HCT116 (cell line): ENCODE measurements at regions not wholly inside any gene's neighbourhood (a gene's known extent, or its start where the extent isn't known, plus 50 kb on each side); places are given as distances from the start of the nearest gene placed in this dataset.

Experiments
- ATAC-seq: fragments of 200-7000 bp; cut with Tn5 transposase; 2 replicates; pipeline ENCODE4 v1.9.1; 2020; ENCODE audit warnings: mild to moderate bottlenecking, moderate library complexity
- BruUV-seq: library from RNA; stranded (reverse); fragments of 400-500 nt; replicated peaks from 2 replicates; lab custom pipeline; 2021; lab: Mats Ljungman, UMichigan
- CTCF ChIA-PET: fragments of 300-600 bp; sonication (Branson Sonifier 250); formaldehyde crosslinking; loops from one replicate; lab custom pipeline; 2021; ENCODE audit warnings: antibody characterized with exemption; lab: Charles Lee
- POLR2A ChIA-PET: fragments of 300-600, 350-600 bp; sonication (Branson Sonifier 250); formaldehyde crosslinking; loops from one replicate; lab custom pipeline; 2021; ENCODE audit warnings: antibody characterized with exemption; lab: Charles Lee
- RAD21 ChIA-PET, 2 experiments: fragments of 300-600 bp; sonication (Branson Sonifier 250); formaldehyde crosslinking; loops; one replicate each; lab custom pipeline; 2023; ENCODE audit warnings: low total read pairs in 2 of 2; ENCODE audit not compliant: uncharacterized antibody in 2 of 2, unreplicated experiment in 2 of 2, low non-redundant PET in 1 of 2; lab: Charles Lee
- DNase-seq: peaks from one replicate; pipeline ENCODE4 v3.0.0-alpha.2; 2010; ENCODE audit warnings: low read depth, low spot score
- H2AFZ ChIP-seq: fragments of 200-600 bp; shearing (Covaris generic), sonication (generic); 2 replicates; pipeline ENCODE4 v1.6.1; 2017; ENCODE audit warnings: low read depth, mixed run types, mixed read lengths, antibody characterized with exemption, low read length; ENCODE audit not compliant: poor library complexity, severe bottlenecking
- H3K27ac ChIP-seq: 2 replicates; pipeline ENCODE4 v1.5.1; 2012; ENCODE audit warnings: low read depth, low read length
- H3K27me3 ChIP-seq: fragments of 200-600 bp; sonication (generic); 2 replicates; pipeline ENCODE4 v1.6.1; 2016; ENCODE audit warnings: mixed run types, low read length, mixed read lengths; ENCODE audit not compliant: insufficient read depth
- H3K36me3 ChIP-seq, 2 experiments: fragments of 200-500 bp in 1 of 2; fragments of 200-600 bp in 1 of 2; sonication (Bioruptor generic) in 1 of 2; sonication (generic) in 1 of 2; 2 replicates each; pipeline versions ENCODE4 v1.5.1 to v1.6.1; 2014 to 2016; ENCODE audit warnings: low read length in 2 of 2, inconsistent platforms in 1 of 2, mixed read lengths in 1 of 2, mixed run types in 1 of 2; ENCODE audit not compliant: insufficient read depth in 2 of 2, control insufficient read depth in 1 of 2
- H3K4me1 ChIP-seq, 2 experiments: fragments of 200-600 bp in 1 of 2; sonication (generic) in 1 of 2; 2 replicates each; pipeline versions ENCODE4 v1.5.1 to v1.6.1; 2012 to 2017; ENCODE audit warnings: low read length in 2 of 2, inconsistent platforms in 1 of 2, mild to moderate bottlenecking in 1 of 2, mixed read lengths in 1 of 2, mixed run types in 1 of 2, moderate library complexity in 1 of 2; ENCODE audit not compliant: insufficient read depth in 2 of 2, control insufficient read depth in 1 of 2
- H3K4me2 ChIP-seq: fragments of 200-600 bp; sonication (generic); 2 replicates; pipeline ENCODE4 v1.6.1; 2017; ENCODE audit warnings: mixed run types, low read length, mixed read lengths
- H3K4me3 ChIP-seq, 2 experiments: fragments of 200-600 bp in 1 of 2; sonication (generic) in 1 of 2; replicated peaks in 1 of 2; 2 replicates each; pipeline ENCODE4 v1.5.1; 2011 to 2016; ENCODE audit warnings: low read length in 2 of 2, control low read depth in 1 of 2, low read depth in 1 of 2, mild to moderate bottlenecking in 1 of 2, mixed read lengths in 1 of 2, mixed run types in 1 of 2
- H3K79me2 ChIP-seq: fragments of 200-600 bp; sonication (generic); 2 replicates; pipeline ENCODE4 v1.6.1; 2017; ENCODE audit warnings: mild to moderate bottlenecking, mixed run types, low read length, moderate library complexity, mixed read lengths; ENCODE audit not compliant: insufficient read depth
- H3K9ac ChIP-seq: fragments of 200-600 bp; sonication (generic); 2 replicates; pipeline ENCODE4 v1.6.1; 2016; ENCODE audit warnings: low read length, mixed read lengths
- H3K9me2 ChIP-seq: fragments of 200-600 bp; sonication (generic), shearing (Covaris generic); 2 replicates; pipeline ENCODE4 v1.6.1; 2017; ENCODE audit warnings: mixed run types, mild to moderate bottlenecking, moderate library complexity; ENCODE audit not compliant: insufficient read depth
- H3K9me3 ChIP-seq, 2 experiments: fragments of 200-500 bp in 1 of 2; fragments of 200-600 bp in 1 of 2; sonication (Bioruptor generic) in 1 of 2; sonication (generic) in 1 of 2; 2 replicates each; pipeline ENCODE4 v1.6.1; 2014 to 2017; ENCODE audit warnings: low read length in 2 of 2, mixed read lengths in 2 of 2, inconsistent platforms in 1 of 2, low read depth in 1 of 2, mild to moderate bottlenecking in 1 of 2, mixed run types in 1 of 2, moderate library complexity in 1 of 2; ENCODE audit not compliant: control insufficient read depth in 1 of 2, insufficient read depth in 1 of 2
- H4K20me1 ChIP-seq: fragments of 200-600 bp; sonication (generic), shearing (Covaris generic); 2 replicates; pipeline ENCODE4 v1.6.1; 2017; ENCODE audit warnings: mixed run types, mild to moderate bottlenecking, moderate library complexity; ENCODE audit not compliant: insufficient read depth
- ATF3 ChIP-seq: IDR thresholded peaks from 2 replicates; pipeline ENCODE4 v1.6.1; 2012
- CBX3 ChIP-seq: IDR thresholded peaks from 2 replicates; pipeline ENCODE4 v1.6.1; 2012; ENCODE audit warnings: low read depth
- CEBPB ChIP-seq: IDR thresholded peaks from 2 replicates; pipeline ENCODE4 v1.6.1; 2012; ENCODE audit warnings: low read depth
- EGR1 ChIP-seq: IDR thresholded peaks from 2 replicates; pipeline ENCODE4 v1.6.1; 2012; ENCODE audit warnings: low read depth
- ELF1 ChIP-seq: IDR thresholded peaks from 2 replicates; pipeline ENCODE4 v1.6.1; 2012; ENCODE audit warnings: low read depth, borderline replicate concordance
- EZH2phosphoT487 ChIP-seq: fragments of 200-600 bp; IDR thresholded peaks from 2 replicates; pipeline ENCODE4 v1.6.1; 2018; ENCODE audit warnings: antibody characterized with exemption, borderline replicate concordance
- FOSL1 ChIP-seq: IDR thresholded peaks from 2 replicates; pipeline ENCODE4 v1.6.1; 2012; ENCODE audit warnings: low read depth
- JUND ChIP-seq: IDR thresholded peaks from 2 replicates; pipeline ENCODE4 v1.6.1; 2012
- MAX ChIP-seq: IDR thresholded peaks from 2 replicates; pipeline ENCODE4 v1.6.1; 2012
- POLR2A ChIP-seq: IDR thresholded peaks from 2 replicates; pipeline ENCODE4 v1.7.0; 2011; ENCODE audit warnings: borderline replicate concordance; ENCODE audit not compliant: insufficient read depth, insufficient read length; ENCODE audit errors: extremely low read depth
- POLR2AphosphoS5 ChIP-seq: IDR thresholded peaks from 2 replicates; pipeline ENCODE4 v1.6.1; 2011; ENCODE audit warnings: mild to moderate bottlenecking, low read depth, low read length, moderate library complexity
- RAD21 ChIP-seq: IDR thresholded peaks from 2 replicates; pipeline ENCODE4 v1.6.1; 2012; ENCODE audit warnings: low read depth, mild to moderate bottlenecking
- REST ChIP-seq: IDR thresholded peaks from 2 replicates; pipeline ENCODE4 v1.6.1; 2012; ENCODE audit warnings: low read depth
- SIN3A ChIP-seq: IDR thresholded peaks from 2 replicates; pipeline ENCODE4 v1.6.1; 2012; ENCODE audit warnings: low read depth
- SP1 ChIP-seq: IDR thresholded peaks from 2 replicates; pipeline ENCODE4 v1.6.1; 2012; ENCODE audit warnings: low read depth
- SRF ChIP-seq: IDR thresholded peaks from 2 replicates; pipeline ENCODE4 v1.6.1; 2012; ENCODE audit warnings: low read depth
- TCF7L2 ChIP-seq: IDR thresholded peaks from 2 replicates; pipeline ENCODE4 v1.7.0; 2011; ENCODE audit warnings: borderline replicate concordance, inconsistent platforms; ENCODE audit not compliant: insufficient read depth, insufficient read length; ENCODE audit errors: extremely low read depth
- YY1 ChIP-seq: IDR thresholded peaks from 2 replicates; pipeline ENCODE4 v1.6.1; 2011; ENCODE audit warnings: low read length, low read depth, moderate library complexity, mild to moderate bottlenecking; ENCODE audit not compliant: insufficient replicate concordance; ENCODE audit errors: extremely low read depth
- ZBTB33 ChIP-seq: IDR thresholded peaks from 2 replicates; pipeline ENCODE4 v1.6.1; 2011; ENCODE audit warnings: mild to moderate bottlenecking, low read length, moderate library complexity; ENCODE audit not compliant: insufficient replicate concordance; ENCODE audit errors: extremely low read depth
- ZNF274 ChIP-seq: fragments of 200-500 bp; sonication (Bioruptor generic); IDR thresholded peaks from 2 replicates; pipeline ENCODE4 v1.6.1; 2014; ENCODE audit warnings: mild to moderate bottlenecking, low read depth, low read length, inconsistent platforms
- intact Hi-C: fragments of 100-400 bp; cut with micrococcal nuclease; formaldehyde crosslinking; loops from 2 replicates; pipeline ENCODE4 v1.10.0; 2022

- no peak for DNase-seq
- no peak overlapping the region for H3K4me2 ChIP-seq
Observed at GRCh38 chr7:68929781-68930261, 668.5 kb upstream of the AUTS2 start.

More at GRCh38 chr7:68929781-68930261, 668.5 kb upstream of the AUTS2 start:
- BruUV-seq: no TSS peak
- no peaks in the 10 kb centered on the region for H3K79me2 ChIP-seq
- no peak overlapping the region for H3K9ac ChIP-seq
- H3K4me3 ChIP-seq: no peak overlapping the region
- H2AFZ ChIP-seq: no peak overlapping the region
- no peak for ATAC-seq
- no peak overlapping the region for H3K27ac ChIP-seq
- RAD21 ChIA-PET: no interaction called here
- peaks cover 3 to 23% of the 10 kb centered on the region in 2 experiments; a peak in 2 of 4 replicates for H3K9me3 ChIP-seq
- no peaks in the 10 kb centered on the region for H3K4me1 ChIP-seq
- H3K36me3 ChIP-seq: no peaks in the 10 kb centered on the region
- intact Hi-C loops: no loop called here
- no peaks in the 10 kb centered on the region for H3K9me2 ChIP-seq
- CTCF ChIA-PET: no interaction called here
- H3K27me3 ChIP-seq: no peaks in the 10 kb centered on the region
- H4K20me1 ChIP-seq: no peaks in the 10 kb centered on the region
- POLR2A ChIA-PET: no interaction called here
- TF ChIP-seq ZNF274 (no peak), TCF7L2 (no peak), SIN3A (no peak), EGR1 (no peak), MAX (no peak), CEBPB (no peak), CBX3 (no peak), POLR2A (no peak), ELF1 (no peak), SRF (no peak), YY1 (no peak), POLR2AphosphoS5 (no peak), ZBTB33 (no peak), ATF3 (no peak), EZH2phosphoT487 (no peak), REST (no peak), FOSL1 (no peak), RAD21 (no peak), JUND (no peak), SP1 (no peak)
